Middle frontal gyrus (tissue), 1 donor: ENCODE measurements at regions not wholly inside any gene's neighbourhood (a gene's known extent, or its start where the extent isn't known, plus 50 kb on each side); places are given as distances from the start of the nearest gene placed in this dataset.

ENCODE experiments used
- DNase-seq: peaks from one replicate; pipeline ENCODE4 v3.0.0-alpha.2; 2015; ENCODE audit warnings: low spot score; ENCODE audit errors: extremely low spot score

DNA sequence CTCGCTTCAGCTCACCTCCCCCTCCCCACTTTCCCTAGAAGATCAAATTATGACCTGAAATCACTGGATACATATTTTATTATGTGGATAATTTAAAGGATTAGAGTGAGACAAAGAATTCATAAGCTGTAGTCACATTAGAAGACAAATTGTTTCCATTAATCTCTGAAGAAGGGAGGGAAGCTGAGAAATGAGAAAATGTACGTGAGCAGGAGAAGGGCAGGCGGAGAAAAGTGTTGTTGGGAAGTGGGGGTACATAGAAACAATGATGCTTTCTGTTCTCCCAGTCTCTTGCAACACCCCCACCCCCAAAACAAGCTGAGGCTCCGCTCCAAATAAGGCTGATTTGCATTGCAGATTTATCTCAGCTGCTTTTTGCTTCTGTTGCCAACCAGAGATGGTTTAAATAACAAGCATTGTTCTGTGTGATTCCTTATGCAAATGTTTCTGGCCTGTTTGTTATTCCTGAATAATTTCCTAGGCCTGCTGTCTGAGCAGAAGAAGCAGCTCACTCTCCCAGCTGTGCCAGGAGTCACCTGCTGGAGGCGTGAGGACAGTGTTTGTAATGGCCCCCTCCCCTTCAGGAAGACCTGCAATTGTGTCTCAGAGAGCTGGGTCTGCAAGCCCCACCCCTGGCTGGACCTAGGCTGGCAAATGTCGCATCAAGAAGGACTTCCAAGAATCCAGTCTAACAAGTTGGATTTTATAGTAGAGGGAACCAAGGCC, 121.8 kb upstream of the TNR start:
- DNase-seq = peak; percentile 84

GRCh38 chr1:175864625-175865024, 121.2 kb upstream of the TNR start:
- no peak for DNase-seq

GRCh38 chr1:175864183-175864582, 120.8 kb upstream of the TNR start:
- DNase-seq = no peak

GRCh38 chr1:175863299-175864050, 120.1 kb upstream of the TNR start:
- no peak for DNase-seq

DNA sequence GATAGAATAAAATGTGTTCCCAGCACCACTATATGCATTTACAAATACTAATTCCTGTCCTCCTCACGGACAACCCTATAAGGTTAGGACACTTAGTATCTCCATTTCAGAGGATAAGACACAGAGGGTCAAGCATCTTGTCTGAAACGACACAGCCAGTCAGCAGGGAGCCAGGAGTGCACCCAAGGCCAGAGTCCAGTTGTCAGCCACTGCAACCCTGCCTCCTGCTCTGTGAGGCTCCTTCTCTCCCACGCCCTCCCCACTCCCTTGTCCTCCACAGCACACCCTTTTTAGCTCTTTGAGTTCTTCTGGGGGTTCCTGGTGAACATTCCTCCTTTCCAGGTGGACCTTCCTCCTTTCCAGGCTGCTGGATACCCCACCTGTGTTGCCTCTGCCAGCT, 119.0 kb upstream of the TNR start:
- DNase-seq = no peak

DNA sequence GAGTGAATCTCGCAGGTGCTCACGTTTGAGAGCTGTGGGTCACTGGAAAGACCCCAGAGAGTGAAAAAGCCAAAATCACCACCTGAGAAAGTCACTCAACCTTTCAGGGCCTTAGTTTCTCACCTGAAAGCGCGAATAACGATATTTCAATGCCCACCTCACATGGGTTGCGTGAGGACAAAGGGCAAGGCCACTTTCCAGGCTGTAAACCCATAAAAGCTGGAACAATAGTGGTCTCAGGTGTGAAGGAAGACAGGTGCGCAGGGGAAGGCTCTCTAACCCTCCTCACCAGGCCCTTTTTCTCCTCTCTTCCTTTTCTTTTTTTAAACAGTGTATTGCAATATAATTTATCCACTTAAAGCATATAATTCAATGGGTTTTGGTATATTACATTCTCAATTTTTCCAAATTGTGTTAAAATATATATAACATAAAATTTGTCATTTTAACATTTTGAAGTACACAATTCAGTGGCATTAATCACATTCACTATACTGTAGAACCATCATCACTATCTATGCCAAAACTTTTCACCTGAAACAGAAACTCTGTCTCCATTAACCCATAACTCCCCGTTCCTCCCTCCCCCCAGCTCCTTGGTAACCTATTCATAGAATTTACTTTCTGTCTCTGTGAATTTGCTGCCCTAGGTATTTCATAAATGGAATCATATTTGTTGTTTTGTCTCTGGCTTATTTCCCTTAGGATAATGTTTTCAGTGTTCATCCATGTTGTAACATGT, 118.4 kb upstream of the TNR start:
- DNase-seq = no peak

- no peak for DNase-seq
Observed at GRCh38 chr1:175857756-175858155, 114.4 kb upstream of the TNR start.

DNA sequence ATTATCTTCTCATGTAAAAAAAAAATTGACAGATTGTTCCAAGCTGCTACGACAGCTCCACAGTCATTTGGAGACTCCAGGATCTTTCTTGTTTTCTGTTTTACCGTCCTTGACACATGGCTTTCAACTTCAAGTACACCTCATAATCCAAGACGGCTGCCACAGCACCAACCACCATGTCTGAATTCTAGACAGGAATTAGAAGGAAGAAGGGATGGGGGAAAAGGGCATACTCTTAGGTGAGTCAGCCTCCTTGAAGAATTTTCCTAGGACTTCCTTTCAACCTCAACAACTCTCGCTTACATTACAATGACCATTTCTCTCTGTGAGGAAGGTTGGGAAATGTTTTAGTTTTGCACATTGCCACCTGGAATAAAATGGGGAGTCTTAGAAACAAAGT, 110.3 kb upstream of the TNR start:
- DNase-seq = no peak

GRCh38 chr1:175851749-175852148, 108.4 kb upstream of the TNR start:
- no peak for DNase-seq

GRCh38 chr1:175848329-175848728, 104.9 kb upstream of the TNR start:
- peak; percentile 60 for DNase-seq

- no peak for DNase-seq
Observed at GRCh38 chr1:175845985-175846384, 102.6 kb upstream of the TNR start.

DNA sequence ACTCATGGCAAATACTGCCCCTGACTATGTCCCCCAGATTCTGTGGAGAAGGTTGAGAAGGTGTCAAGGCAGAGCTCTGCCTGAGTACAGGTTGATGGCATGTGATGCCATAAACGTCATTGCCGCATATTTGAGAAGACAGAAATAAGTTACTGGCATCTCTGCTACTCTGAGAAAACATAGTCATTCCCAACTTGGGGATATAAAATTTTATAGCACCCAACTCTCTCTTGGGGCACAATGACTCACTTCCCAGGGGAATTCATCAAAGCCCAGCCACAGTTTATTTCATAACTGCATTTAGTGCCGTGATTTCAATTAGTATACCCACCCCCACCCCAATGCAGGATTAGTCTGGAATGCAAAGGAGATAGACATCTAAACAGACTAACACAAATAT, 101.9 kb upstream of the TNR start:
- DNase-seq = no peak

DNA sequence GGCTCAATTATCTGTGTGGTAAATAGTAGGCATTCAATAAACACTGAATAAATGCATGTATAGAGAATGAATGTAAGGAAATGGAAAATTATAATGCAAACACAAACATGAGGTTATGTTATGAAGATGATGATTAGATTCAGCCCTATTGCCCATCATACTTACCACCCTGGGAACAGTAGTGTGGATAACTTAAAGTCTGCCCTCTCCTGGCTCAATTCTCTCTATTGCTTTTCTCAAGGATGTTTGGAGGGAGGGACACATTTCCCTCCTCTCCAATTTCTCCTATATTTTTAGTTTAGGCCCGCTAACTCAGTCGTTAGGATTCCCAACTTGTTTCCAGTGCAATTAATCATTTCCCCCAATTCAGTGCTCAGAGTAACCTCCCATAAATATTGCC, 101.5 kb upstream of the TNR start:
- no peak for DNase-seq

GRCh38 chr1:175842550-175842949, 99.2 kb upstream of the TNR start:
- no peak for DNase-seq

DNA sequence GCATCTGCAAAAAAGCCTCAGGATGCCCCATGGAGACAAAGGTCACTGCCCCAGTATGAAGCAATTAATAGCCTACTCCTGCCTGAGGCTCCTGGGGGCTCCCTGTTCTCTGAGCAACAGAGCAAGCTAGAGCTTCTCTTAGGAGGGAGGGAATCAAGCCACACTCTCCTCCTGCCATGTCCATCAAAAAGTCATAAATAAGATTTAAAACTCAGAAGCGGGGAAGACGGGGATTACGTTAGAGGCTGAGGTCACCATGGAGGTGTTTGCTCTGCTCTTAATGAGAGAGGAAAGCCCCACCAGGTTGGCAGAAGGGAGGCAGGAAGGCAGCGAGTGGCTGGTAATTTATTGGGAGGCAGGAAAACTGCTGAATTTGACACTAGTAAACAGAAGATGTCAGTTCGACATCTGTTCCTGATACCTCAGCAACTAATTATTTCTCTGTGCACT, 98.4 kb upstream of the TNR start:
- no peak for DNase-seq

DNA sequence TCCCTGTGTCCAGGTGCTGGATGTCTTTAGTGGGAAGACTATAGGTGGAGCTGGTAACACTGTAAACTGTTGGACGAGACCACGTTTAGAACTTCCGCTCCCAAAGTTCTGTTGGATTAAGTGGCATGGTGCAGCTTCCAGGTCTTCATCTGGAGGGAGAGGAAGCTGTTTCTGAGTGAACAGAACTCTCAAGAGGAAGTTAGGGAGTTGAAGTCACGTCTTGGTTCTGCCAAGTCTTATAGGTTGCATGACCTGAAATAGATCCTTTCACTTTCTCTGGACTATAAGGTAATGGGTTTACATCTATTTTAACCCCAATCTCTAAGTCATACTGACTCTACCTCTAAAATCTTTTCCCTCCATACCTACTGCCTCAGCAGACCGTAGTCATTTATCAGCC, 97.4 kb upstream of the TNR start:
- DNase-seq = no peak

GRCh38 chr1:175839779-175840669, 96.6 kb upstream of the TNR start:
- no peak for DNase-seq

DNA sequence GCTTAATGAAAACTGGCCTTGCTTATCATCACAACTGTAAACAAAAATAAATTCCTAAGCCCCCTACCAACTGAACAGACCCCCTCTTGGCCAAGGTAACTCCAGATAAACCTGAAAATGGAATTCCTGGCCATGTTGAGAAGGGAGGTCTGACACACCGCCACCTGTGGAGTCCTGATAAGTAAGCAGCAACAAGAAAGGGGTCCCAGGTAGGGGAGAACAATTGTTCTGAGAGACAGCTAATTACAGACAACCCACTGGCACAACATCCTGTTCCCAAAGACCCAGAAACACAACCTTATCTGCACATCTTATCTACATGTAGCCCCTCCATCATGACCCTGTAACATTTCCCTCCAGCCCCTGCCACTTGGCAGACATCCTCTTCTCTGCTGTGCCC, 91.2 kb upstream of the TNR start:
- no peak for DNase-seq

DNA sequence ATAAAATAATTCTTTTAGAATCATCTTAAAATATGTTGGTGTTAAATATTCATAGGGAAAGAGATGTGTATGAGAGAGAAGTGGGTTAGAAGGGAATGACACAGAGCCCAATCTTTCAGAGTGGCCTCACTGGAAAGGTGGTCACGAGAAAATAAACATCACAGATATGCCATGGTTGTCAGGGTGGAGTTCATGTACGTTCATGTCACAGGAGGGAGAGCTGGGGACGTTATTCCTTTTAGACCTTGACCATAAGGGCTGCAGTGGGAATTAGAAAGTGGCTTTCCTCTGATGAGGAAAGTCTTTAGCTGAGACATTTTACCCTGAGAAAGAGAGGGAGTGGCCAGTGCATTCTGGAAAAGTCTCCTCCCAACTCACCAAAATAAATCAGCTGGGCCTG, 90.6 kb upstream of the TNR start:
- DNase-seq = no peak

GRCh38 chr1:175833502-175833901, 90.1 kb upstream of the TNR start:
- no peak for DNase-seq

DNA sequence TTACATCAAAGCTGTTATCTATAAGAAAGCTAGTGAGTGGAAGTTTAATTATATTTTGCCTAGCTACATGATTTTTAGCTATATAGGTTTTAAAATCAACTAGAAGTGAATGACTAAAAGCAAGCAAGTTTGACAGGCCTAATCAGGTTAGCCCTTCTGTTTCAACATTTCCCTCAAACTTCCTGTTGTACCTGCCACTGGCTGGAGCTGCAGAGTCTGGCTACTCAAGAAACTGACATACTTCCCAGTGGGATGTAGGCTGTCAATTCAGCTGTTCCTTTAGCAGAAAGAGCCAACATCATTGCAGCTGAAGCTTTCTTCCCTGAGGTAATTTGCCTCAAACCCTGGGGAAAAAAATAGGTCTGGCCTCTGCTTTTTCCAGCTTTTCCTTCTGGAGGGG, 87.1 kb upstream of the TNR start:
- DNase-seq = no peak
